Fibroblast of lung (primary cell): ENCODE measurements at regions not wholly inside any gene's neighbourhood (a gene's known extent, or its start where the extent isn't known, plus 50 kb on each side); places are given as distances from the start of the nearest gene placed in this dataset.

Source experiments
- DNase-seq, 2 donors: peaks; one replicate each; pipeline versions ENCODE4 v3.0.0 to v3.0.0-alpha.2; 2010; ENCODE audit warnings: low read depth in 2 of 2
- H2AFZ ChIP-seq: 2 replicates; pipeline ENCODE4 v1.5.1; 2012; ENCODE audit warnings: low read length, control low read depth, inconsistent platforms
- H3K27ac ChIP-seq: 2 replicates; pipeline ENCODE4 v1.5.1; 2011; ENCODE audit warnings: low read length, control low read depth; ENCODE audit not compliant: insufficient read depth
- H3K27me3 ChIP-seq: 2 replicates; pipeline ENCODE4 v1.5.1; 2011; ENCODE audit warnings: mild to moderate bottlenecking, low read length; ENCODE audit not compliant: control insufficient read depth, insufficient read depth
- H3K36me3 ChIP-seq: 2 replicates; pipeline ENCODE4 v1.5.1; 2011; ENCODE audit warnings: low read length; ENCODE audit not compliant: control insufficient read depth, insufficient read depth
- H3K4me1 ChIP-seq: 2 replicates; pipeline ENCODE4 v1.5.1; 2011; ENCODE audit warnings: low read length; ENCODE audit not compliant: control insufficient read depth, insufficient read depth; ENCODE audit errors: extremely low read depth
- H3K4me2 ChIP-seq: 2 replicates; pipeline ENCODE4 v1.5.1; 2011; ENCODE audit warnings: low read length, control low read depth; ENCODE audit not compliant: insufficient read depth; ENCODE audit errors: extremely low read depth
- H3K4me3 ChIP-seq, 4 experiments: fragments of 200-600 bp in 1 of 4; sonication (generic) in 1 of 4; replicated peaks in 1 of 4; 2 replicates each; pipeline ENCODE4 v1.5.1; 2011 to 2016; ENCODE audit warnings: low read length in 4 of 4, low read depth in 3 of 4, mild to moderate bottlenecking in 3 of 4, control low read depth in 2 of 4, inconsistent platforms in 1 of 4, mixed read lengths in 1 of 4; ENCODE audit not compliant: insufficient read depth in 1 of 4; ENCODE audit errors: control extremely low read depth in 1 of 4
- H3K79me2 ChIP-seq: 2 replicates; pipeline ENCODE4 v1.5.1; 2012; ENCODE audit warnings: mild to moderate bottlenecking, low read length, inconsistent platforms; ENCODE audit not compliant: control insufficient read depth, insufficient read depth
- H3K9ac ChIP-seq: 2 replicates; pipeline ENCODE4 v1.5.1; 2011; ENCODE audit warnings: mild to moderate bottlenecking, low read length, control low read depth; ENCODE audit not compliant: insufficient read depth
- H3K9me3 ChIP-seq: 2 replicates; pipeline ENCODE4 v1.5.1; 2012; ENCODE audit warnings: low read depth, low read length; ENCODE audit not compliant: control insufficient read depth, insufficient read depth
- H4K20me1 ChIP-seq: 2 replicates; pipeline ENCODE4 v1.5.1; 2011; ENCODE audit warnings: low read length; ENCODE audit not compliant: control insufficient read depth, insufficient read depth; ENCODE audit errors: extremely low read depth
- CTCF ChIP-seq, 2 donors: IDR thresholded peaks in 1 of 2; conservative IDR thresholded peaks in 1 of 2; 1 replicate in 1 of 2; 2 replicates in 1 of 2; pipeline ENCODE4 v1.5.1; 2011 to 2012; ENCODE audit warnings: low read length in 2 of 2, control low read depth in 1 of 2, inconsistent platforms in 1 of 2, low read depth in 1 of 2, mild to moderate bottlenecking in 1 of 2
- EZH2 ChIP-seq: IDR thresholded peaks from 2 replicates; pipeline ENCODE4 v1.5.1; 2012; ENCODE audit warnings: low read length, control low read depth, mild to moderate bottlenecking; ENCODE audit errors: missing control alignments

GRCh38 chr21:27562303-27562702 lies 595.4 kb upstream of the ADAMTS5 start:
- no peak overlapping the region for H3K9ac ChIP-seq
- TF ChIP-seq CTCF (conservative IDR thresholded peaks at IDR 0.05 in 1 of 2, IDR thresholded peaks at IDR 0.05 in 1 of 2; ENCODE audit: low read depth in 1 of 2, low read length in 2 of 2): no peak
- TF ChIP-seq EZH2: no peak
- no peak overlapping the region for H3K4me2 ChIP-seq
- H3K4me1 ChIP-seq: no peaks in the 10 kb centered on the region
- no peak overlapping the region for H3K4me3 ChIP-seq
- H3K79me2 ChIP-seq: no peaks in the 10 kb centered on the region
- H3K36me3 ChIP-seq: no peaks in the 10 kb centered on the region
- DNase-seq: no peak
- no peaks in the 10 kb centered on the region for H3K27me3 ChIP-seq
- H3K9me3 ChIP-seq: no peaks in the 10 kb centered on the region
- H4K20me1 ChIP-seq: no peaks in the 10 kb centered on the region
- no peak overlapping the region for H2AFZ ChIP-seq
- no peak overlapping the region for H3K27ac ChIP-seq

DNA sequence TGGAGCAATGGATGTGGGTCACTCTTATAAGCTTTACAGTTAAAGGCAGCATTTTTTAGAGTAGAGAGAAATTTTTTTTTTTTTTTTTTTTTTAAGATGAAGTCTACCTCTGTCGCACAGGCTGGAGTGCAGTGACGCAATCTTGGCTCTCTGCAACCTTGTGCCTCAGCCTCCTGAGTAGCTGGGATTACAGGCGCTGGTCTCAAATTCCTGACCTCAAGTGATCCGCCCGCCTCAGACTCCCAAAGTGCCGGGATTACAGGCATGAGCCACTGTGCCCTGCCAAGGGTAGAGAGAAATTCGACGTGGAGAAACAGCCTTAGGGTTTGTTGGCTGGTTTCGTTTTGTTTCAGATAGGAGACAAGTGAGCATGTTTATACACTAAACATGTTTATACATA lies 594.2 kb upstream of the ADAMTS5 start:
- Histone ChIP-seq H3K36me3 (no peaks in the 10 kb centered on the region), H3K27ac (no peak overlapping the region), H3K4me1 (no peaks in the 10 kb centered on the region), H3K4me3 (no peak overlapping the region), H2AFZ (no peak overlapping the region), H3K27me3 (no peaks in the 10 kb centered on the region), H3K9ac (no peak overlapping the region), H3K9me3 (no peaks in the 10 kb centered on the region), H3K79me2 (no peaks in the 10 kb centered on the region), H3K4me2 (peak overlapping the region; percentile 51), H4K20me1 (no peaks in the 10 kb centered on the region)
- no peak for DNase-seq
- no peak for TF ChIP-seq EZH2
- TF ChIP-seq CTCF (conservative IDR thresholded peaks at IDR 0.05 in 1 of 2, IDR thresholded peaks at IDR 0.05 in 1 of 2; ENCODE audit: low read depth in 1 of 2, low read length in 2 of 2): no peak

GRCh38 chr21:27557356-27557755 lies 590.5 kb upstream of the ADAMTS5 start:
- Histone ChIP-seq H2AFZ (no peak overlapping the region), H3K9me3 (no peaks in the 10 kb centered on the region), H3K4me1 (no peaks in the 10 kb centered on the region), H3K27me3 (no peaks in the 10 kb centered on the region), H3K4me3 (no peak overlapping the region), H3K36me3 (no peaks in the 10 kb centered on the region), H3K9ac (no peak overlapping the region), H4K20me1 (no peaks in the 10 kb centered on the region), H3K4me2 (no peak overlapping the region), H3K27ac (no peak overlapping the region), H3K79me2 (no peaks in the 10 kb centered on the region)
- no peak for DNase-seq
- TF ChIP-seq CTCF (conservative IDR thresholded peaks at IDR 0.05 in 1 of 2, IDR thresholded peaks at IDR 0.05 in 1 of 2; ENCODE audit: low read depth in 1 of 2, low read length in 2 of 2): no peak
- TF ChIP-seq EZH2: no peak
